A673 (cell line): ENCODE measurements at regions not wholly inside any gene's neighbourhood (a gene's known extent, or its start where the extent isn't known, plus 50 kb on each side); places are given as distances from the start of the nearest gene placed in this dataset.

Source experiments
- BruUV-seq: library from RNA; stranded (reverse); fragments of 400-500 nt; replicated peaks from 2 replicates; lab custom pipeline; 2021; lab: Mats Ljungman, UMichigan
- CTCF ChIA-PET: fragments of 300-600 bp; sonication (Branson Sonifier 250); formaldehyde crosslinking; loops from one replicate; lab custom pipeline; 2022; ENCODE audit warnings: antibody characterized with exemption; lab: Charles Lee
- POLR2A ChIA-PET: fragments of 300-600 bp; sonication (Branson Sonifier 250); formaldehyde crosslinking; loops from one replicate; lab custom pipeline; 2022; ENCODE audit warnings: antibody characterized with exemption; ENCODE audit not compliant: low non-redundant PET; lab: Charles Lee
- DNase-seq: peaks from one replicate; pipeline ENCODE4 v3.0.0-alpha.2; 2015; ENCODE audit warnings: low spot score
- H3K27ac ChIP-seq: fragments of 200-600 bp; sonication (generic); 2 replicates; pipeline ENCODE4 v1.5.1; 2016; ENCODE audit warnings: mixed run types, low read depth, mild to moderate bottlenecking, mixed read lengths, antibody characterized with exemption, low read length; ENCODE audit not compliant: poor library complexity, severe bottlenecking
- H3K27me3 ChIP-seq: fragments of 200-600 bp; sonication (generic); replicated peaks from 2 replicates; pipeline ENCODE4 v1.6.1; 2017; ENCODE audit warnings: mixed run types, low read depth, mild to moderate bottlenecking, mixed read lengths, antibody characterized with exemption, low read length; ENCODE audit not compliant: insufficient read depth, poor library complexity
- H3K36me3 ChIP-seq: fragments of 200-600 bp; sonication (generic); 2 replicates; pipeline ENCODE4 v1.6.1; 2016; ENCODE audit warnings: mixed run types, mild to moderate bottlenecking, mixed read lengths, antibody characterized with exemption, low read length; ENCODE audit not compliant: insufficient read depth, poor library complexity, severe bottlenecking
- H3K4me1 ChIP-seq: fragments of 200-600 bp; sonication (generic); 2 replicates; pipeline ENCODE4 v1.6.1; 2017; ENCODE audit warnings: mixed run types, mild to moderate bottlenecking, mixed read lengths, antibody characterized with exemption, low read length; ENCODE audit not compliant: insufficient read depth, poor library complexity, severe bottlenecking
- H3K4me3 ChIP-seq: fragments of 200-600 bp; sonication (generic); 2 replicates; pipeline ENCODE4 v1.5.1; 2016; ENCODE audit warnings: low read depth, mixed run types, mild to moderate bottlenecking, mixed read lengths, low read length; ENCODE audit not compliant: poor library complexity, severe bottlenecking
- H3K9me3 ChIP-seq: fragments of 200-600 bp; sonication (generic); 2 replicates; pipeline ENCODE4 v1.6.1; 2016; ENCODE audit warnings: mixed run types, low read depth, mild to moderate bottlenecking, mixed read lengths, antibody characterized with exemption, low read length; ENCODE audit not compliant: poor library complexity, severe bottlenecking
- CTCF ChIP-seq: fragments of 300-800, 200-600 bp; sonication (generic); conservative IDR thresholded peaks from 2 replicates; pipeline ENCODE4 v1.5.1; 2017; ENCODE audit warnings: low read depth, mild to moderate bottlenecking, antibody characterized with exemption, low read length, moderate library complexity, mixed read lengths
- EZH2 ChIP-seq: fragments of 200-600 bp; sonication (generic); IDR thresholded peaks from 2 replicates; pipeline ENCODE4 v1.6.1; 2017; ENCODE audit warnings: borderline replicate concordance, low read depth, mild to moderate bottlenecking, mixed read lengths, antibody characterized with exemption, low read length; ENCODE audit not compliant: poor library complexity, severe bottlenecking
- intact Hi-C: fragments of 100-400 bp; cut with micrococcal nuclease; formaldehyde crosslinking; loops from one replicate; pipeline ENCODE4 v1.10.0; 2022; ENCODE audit not compliant: unreplicated experiment

GRCh38 chr2:156147594-156148330 is 184.8 kb downstream of the NR4A2 start:
- Histone ChIP-seq H3K36me3 (no peaks in the 10 kb centered on the region), H3K27ac (no peak overlapping the region), H3K4me1 (no peaks in the 10 kb centered on the region), H3K27me3 (no peaks in the 10 kb centered on the region), H3K4me3 (no peak overlapping the region), H3K9me3 (no peaks in the 10 kb centered on the region)
- BruUV-seq = no TSS peak
- CTCF ChIA-PET = no interaction called here
- POLR2A ChIA-PET = no interaction called here
- TF ChIP-seq CTCF = no peak
- no peak for TF ChIP-seq EZH2
- no peak for DNase-seq
- intact Hi-C loops = no loop called here

- H3K9me3 ChIP-seq = no peaks in the 10 kb centered on the region
- no peaks in the 10 kb centered on the region for H3K4me1 ChIP-seq
- no peak for DNase-seq
- H3K27me3 ChIP-seq = no peaks in the 10 kb centered on the region
- no TSS peak for BruUV-seq
- intact Hi-C loops = no loop called here
- CTCF ChIA-PET = no interaction called here
- POLR2A ChIA-PET = no interaction called here
- H3K4me3 ChIP-seq = no peak overlapping the region
- no peak for TF ChIP-seq CTCF
- TF ChIP-seq EZH2 = no peak
- no peak overlapping the region for H3K27ac ChIP-seq
- H3K36me3 ChIP-seq = no peaks in the 10 kb centered on the region
Measured at GRCh38 chr2:156145976-156146375, 186.5 kb downstream of the NR4A2 start.

- intact Hi-C loops = no loop called here
- no peak for TF ChIP-seq EZH2
- TF ChIP-seq CTCF = no peak
- Histone ChIP-seq H3K9me3 (no peaks in the 10 kb centered on the region), H3K36me3 (no peaks in the 10 kb centered on the region), H3K4me3 (no peak overlapping the region), H3K4me1 (no peaks in the 10 kb centered on the region), H3K27ac (no peak overlapping the region), H3K27me3 (no peaks in the 10 kb centered on the region)
- ChIA-PET CTCF (no interaction called here), POLR2A (no interaction called here)
- no peak for DNase-seq
- no TSS peak for BruUV-seq
Measured at GRCh38 chr2:156145469-156145868, 187.1 kb downstream of the NR4A2 start.
